ENCODE measurements at regions not wholly inside any gene's neighbourhood (a gene's known extent, or its start where the extent isn't known, plus 50 kb on each side); places are given as distances from the start of the nearest gene placed in this dataset.

- intact Hi-C loops (cut with DNase I; ENCODE audit: low total_unique reads): no loop called here
- Histone ChIP-seq H3K27ac (no peak overlapping the region), H3K9me3 (no peaks in the 10 kb centered on the region), H3K36me3 (no peaks in the 10 kb centered on the region), H3K4me3 (no peak overlapping the region), H3K27me3 (no peaks in the 10 kb centered on the region), H3K4me1 (no peaks in the 10 kb centered on the region)
- DNase-seq: no peak
- TF ChIP-seq POLR2A (IDR thresholded peaks at IDR 0.05): no peak
- TF ChIP-seq CTCF (IDR thresholded peaks at IDR 0.05): no peak
- TF ChIP-seq EP300 (IDR thresholded peaks at IDR 0.05): no peak
- TF ChIP-seq POLR2AphosphoS5 (IDR thresholded peaks at IDR 0.05): no peak
- WGBS, 5 donors: 89 to 97% (median 94%) methylated on average over 3 of the region's 3 CpGs
Measured at GRCh38 chr5:37996918-37997317, 157.1 kb upstream of the GDNF start.

DNA sequence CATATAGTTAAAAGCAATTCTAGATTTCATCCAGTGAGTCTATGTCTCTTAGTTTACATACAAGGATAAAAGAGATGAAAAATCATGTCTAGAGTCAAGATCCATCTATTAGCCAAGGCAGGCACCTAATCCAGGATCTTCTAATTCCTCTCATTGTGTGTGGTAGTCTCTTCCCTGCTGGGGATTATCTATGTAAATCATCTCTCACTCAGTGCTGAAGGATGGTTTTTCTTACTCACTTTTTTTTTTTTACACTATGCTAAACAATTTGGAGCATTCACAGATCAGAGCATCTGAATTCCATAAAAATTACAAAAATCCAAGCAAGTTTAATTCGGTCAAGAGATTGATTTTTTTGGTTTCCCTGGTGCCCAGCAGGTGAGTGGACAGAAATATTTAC lies 154.9 kb upstream of the GDNF start:
- H3K27me3 ChIP-seq: no peaks in the 10 kb centered on the region
- WGBS, 5 donors: 73 to 84% (median 76%) methylated on average over 1 of the region's 1 CpG
- TF ChIP-seq POLR2AphosphoS5 (IDR thresholded peaks at IDR 0.05) (no peak), CTCF (IDR thresholded peaks at IDR 0.05) (no peak), POLR2A (IDR thresholded peaks at IDR 0.05) (no peak), EP300 (IDR thresholded peaks at IDR 0.05) (no peak)
- no peak overlapping the region for H3K4me3 ChIP-seq
- H3K9me3 ChIP-seq: no peaks in the 10 kb centered on the region
- intact Hi-C loops (cut with DNase I; ENCODE audit: low total_unique reads): no loop called here
- H3K27ac ChIP-seq: no peak overlapping the region
- no peak for DNase-seq
- H3K4me1 ChIP-seq: peaks cover 0 to 13% (median 0%) of the 10 kb centered on the region in 4 donors
- H3K36me3 ChIP-seq: no peaks in the 10 kb centered on the region

- no peaks in the 10 kb centered on the region for H3K27me3 ChIP-seq
- no peak overlapping the region for H3K4me3 ChIP-seq
- TF ChIP-seq EP300 (IDR thresholded peaks at IDR 0.05): no peak
- no peak for TF ChIP-seq POLR2A (IDR thresholded peaks at IDR 0.05)
- TF ChIP-seq CTCF (IDR thresholded peaks at IDR 0.05): no peak
- TF ChIP-seq POLR2AphosphoS5 (IDR thresholded peaks at IDR 0.05): no peak
- no peaks in the 10 kb centered on the region for H3K9me3 ChIP-seq
- WGBS, 5 donors: 43 to 57% (median 51%) methylated on average over 10 of the region's 10 CpGs
- H3K4me1 ChIP-seq: peaks cover 0 to 13% (median 5%) of the 10 kb centered on the region in 4 donors
- peak overlapping the region in 3 of 5 donors; percentile 24 to 58 (median 31) for H3K27ac ChIP-seq
- peak in 1 of 2 donors; percentile 60 for DNase-seq
- no peaks in the 10 kb centered on the region for H3K36me3 ChIP-seq
- intact Hi-C loops (cut with DNase I; ENCODE audit: low total_unique reads): no loop called here
Measured at GRCh38 chr5:37991301-37992299, 151.8 kb upstream of the GDNF start.

GRCh38 chr5:37989884-37990283 lies 150.0 kb upstream of the GDNF start:
- Histone ChIP-seq H3K36me3 (no peaks in the 10 kb centered on the region), H3K27me3 (no peaks in the 10 kb centered on the region), H3K27ac (no peak overlapping the region), H3K9me3 (no peaks in the 10 kb centered on the region), H3K4me3 (no peak overlapping the region), H3K4me1 (peaks cover 0 to 13% (median 5%) of the 10 kb centered on the region in 4 donors)
- WGBS, 5 donors: 53 to 88% (median 71%) methylated on average over 1 of the region's 1 CpG
- intact Hi-C loops (cut with DNase I; ENCODE audit: low total_unique reads): no loop called here
- DNase-seq: no peak
- TF ChIP-seq POLR2AphosphoS5 (IDR thresholded peaks at IDR 0.05) (no peak), POLR2A (IDR thresholded peaks at IDR 0.05) (peak in 1 of 4 donors; percentile 13)
